Smooth muscle cell (in vitro differentiated cells): ENCODE measurements at regions not wholly inside any gene's neighbourhood (a gene's known extent, or its start where the extent isn't known, plus 50 kb on each side); places are given as distances from the start of the nearest gene placed in this dataset.

Experiments used
- DNase-seq: peaks from one replicate; lab custom pipeline; 2025; ENCODE audit not compliant: unreplicated experiment; lab: John Stamatoyannopoulos, UW
- H2AFZ ChIP-seq: fragments of 200-600 bp; sonication (generic); 2 replicates; pipeline ENCODE4 v1.6.0; 2016; ENCODE audit warnings: antibody characterized with exemption, low read depth, mild to moderate bottlenecking
- H3F3A ChIP-seq: fragments of 200-600 bp; sonication (generic); 2 replicates; pipeline ENCODE4 v1.6.0; 2017; ENCODE audit warnings: antibody characterized with exemption, low read depth
- H3K27ac ChIP-seq: fragments of 200-600 bp; sonication (generic); 2 replicates; pipeline ENCODE4 v1.5.1; 2016; ENCODE audit warnings: low read depth, mild to moderate bottlenecking
- H3K27me3 ChIP-seq: fragments of 200-600 bp; sonication (generic); 2 replicates; pipeline ENCODE4 v1.6.1; 2016; ENCODE audit warnings: low read depth, mild to moderate bottlenecking
- H3K36me3 ChIP-seq: fragments of 200-600 bp; sonication (generic); 2 replicates; pipeline ENCODE4 v1.5.1; 2016; ENCODE audit warnings: low read depth
- H3K4me1 ChIP-seq: fragments of 200-600 bp; sonication (generic); 2 replicates; pipeline ENCODE4 v1.5.1; 2016; ENCODE audit warnings: low read depth
- H3K4me2 ChIP-seq: fragments of 200-600 bp; sonication (generic); 2 replicates; pipeline ENCODE4 v1.6.0; 2016; ENCODE audit warnings: mild to moderate bottlenecking
- H3K4me3 ChIP-seq: fragments of 200-600 bp; sonication (generic); 2 replicates; pipeline ENCODE4 v1.5.1; 2016; ENCODE audit warnings: mild to moderate bottlenecking
- H3K79me2 ChIP-seq: fragments of 200-600 bp; sonication (generic); 2 replicates; pipeline ENCODE4 v1.6.0; 2016; ENCODE audit warnings: low read depth, mild to moderate bottlenecking
- H3K9ac ChIP-seq: fragments of 200-600 bp; sonication (generic); 2 replicates; pipeline ENCODE4 v1.6.0; 2016; ENCODE audit warnings: low read depth
- H3K9me3 ChIP-seq: fragments of 200-600 bp; sonication (generic); replicated peaks from 2 replicates; pipeline ENCODE4 v1.5.1; 2016; ENCODE audit warnings: low read depth
- H4K20me1 ChIP-seq: fragments of 200-600 bp; sonication (generic); 2 replicates; pipeline ENCODE4 v1.6.0; 2016; ENCODE audit warnings: low read depth
- WGBS: methylation state at CpG from one replicate; pipeline ENCODE4 v1.1.7; 2016; ENCODE audit warnings: low lambda C conversion rate; 5-methylcytosine and 5-hydroxymethylcytosine counted together
- TF ChIP-seq, protein P1 (sequence below): fragments of 200-600 bp; sonication (generic); IDR thresholded peaks from 2 replicates; pipeline ENCODE4 v1.5.1; 2017; ENCODE audit warnings: borderline replicate concordance, mild to moderate bottlenecking, antibody characterized with exemption; ENCODE audit not compliant: insufficient read depth, poor library complexity, severe bottlenecking

DNA sequence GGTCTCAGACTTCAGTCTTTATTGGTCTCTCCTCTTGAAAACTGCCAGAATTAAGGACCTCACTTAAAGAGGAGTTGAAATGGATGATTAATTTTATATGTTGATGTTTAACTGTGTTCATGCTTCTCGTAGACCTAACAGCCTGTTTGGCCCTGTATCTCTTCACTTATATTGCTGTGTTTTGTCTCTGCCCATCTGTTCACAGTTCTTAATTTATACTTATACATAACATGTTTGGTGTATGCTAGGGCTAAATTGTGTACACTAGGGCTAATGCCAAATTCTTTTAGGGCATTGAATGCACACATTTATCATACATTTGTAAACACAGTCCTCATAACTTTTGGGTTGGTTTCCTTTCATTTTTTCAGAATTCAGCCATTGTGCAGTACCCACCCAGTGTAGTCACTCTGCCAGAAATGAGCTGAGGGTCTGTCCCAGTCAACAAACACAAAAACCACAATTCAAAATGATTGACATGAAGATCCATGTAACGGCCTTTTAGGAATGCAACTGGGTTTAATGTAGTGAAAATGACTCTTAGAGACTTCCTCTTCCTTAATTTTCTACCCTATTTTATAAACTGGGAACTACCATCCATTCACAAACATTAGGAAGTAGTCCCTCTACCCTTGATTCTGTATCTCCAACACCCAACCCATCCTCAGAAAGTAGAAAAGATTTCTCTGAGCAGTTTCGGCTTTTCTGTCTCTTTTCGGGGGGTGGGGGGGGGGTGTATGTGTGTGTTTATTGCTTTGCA lies 668.8 kb upstream of the KLF4 start:
- no peak overlapping the region for H3K27ac ChIP-seq
- H3K36me3 ChIP-seq: no peaks in the 10 kb centered on the region
- peaks cover 6% of the 10 kb centered on the region for H3K4me1 ChIP-seq
- no peaks in the 10 kb centered on the region for H4K20me1 ChIP-seq
- peaks cover 5% of the 10 kb centered on the region for H3F3A ChIP-seq
- no peaks in the 10 kb centered on the region for H3K9me3 ChIP-seq
- H3K9ac ChIP-seq: no peak overlapping the region
- H3K79me2 ChIP-seq: no peaks in the 10 kb centered on the region
- no peaks in the 10 kb centered on the region for H3K27me3 ChIP-seq
- TF ChIP-seq, protein P1, sequence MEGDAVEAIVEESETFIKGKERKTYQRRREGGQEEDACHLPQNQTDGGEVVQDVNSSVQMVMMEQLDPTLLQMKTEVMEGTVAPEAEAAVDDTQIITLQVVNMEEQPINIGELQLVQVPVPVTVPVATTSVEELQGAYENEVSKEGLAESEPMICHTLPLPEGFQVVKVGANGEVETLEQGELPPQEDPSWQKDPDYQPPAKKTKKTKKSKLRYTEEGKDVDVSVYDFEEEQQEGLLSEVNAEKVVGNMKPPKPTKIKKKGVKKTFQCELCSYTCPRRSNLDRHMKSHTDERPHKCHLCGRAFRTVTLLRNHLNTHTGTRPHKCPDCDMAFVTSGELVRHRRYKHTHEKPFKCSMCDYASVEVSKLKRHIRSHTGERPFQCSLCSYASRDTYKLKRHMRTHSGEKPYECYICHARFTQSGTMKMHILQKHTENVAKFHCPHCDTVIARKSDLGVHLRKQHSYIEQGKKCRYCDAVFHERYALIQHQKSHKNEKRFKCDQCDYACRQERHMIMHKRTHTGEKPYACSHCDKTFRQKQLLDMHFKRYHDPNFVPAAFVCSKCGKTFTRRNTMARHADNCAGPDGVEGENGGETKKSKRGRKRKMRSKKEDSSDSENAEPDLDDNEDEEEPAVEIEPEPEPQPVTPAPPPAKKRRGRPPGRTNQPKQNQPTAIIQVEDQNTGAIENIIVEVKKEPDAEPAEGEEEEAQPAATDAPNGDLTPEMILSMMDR: no peak
- H2AFZ ChIP-seq: no peak overlapping the region
- H3K4me2 ChIP-seq: no peak overlapping the region
- no peak for DNase-seq
- WGBS: 87% methylated on average over 4 of the region's 4 CpGs
- H3K4me3 ChIP-seq: no peak overlapping the region

DNA sequence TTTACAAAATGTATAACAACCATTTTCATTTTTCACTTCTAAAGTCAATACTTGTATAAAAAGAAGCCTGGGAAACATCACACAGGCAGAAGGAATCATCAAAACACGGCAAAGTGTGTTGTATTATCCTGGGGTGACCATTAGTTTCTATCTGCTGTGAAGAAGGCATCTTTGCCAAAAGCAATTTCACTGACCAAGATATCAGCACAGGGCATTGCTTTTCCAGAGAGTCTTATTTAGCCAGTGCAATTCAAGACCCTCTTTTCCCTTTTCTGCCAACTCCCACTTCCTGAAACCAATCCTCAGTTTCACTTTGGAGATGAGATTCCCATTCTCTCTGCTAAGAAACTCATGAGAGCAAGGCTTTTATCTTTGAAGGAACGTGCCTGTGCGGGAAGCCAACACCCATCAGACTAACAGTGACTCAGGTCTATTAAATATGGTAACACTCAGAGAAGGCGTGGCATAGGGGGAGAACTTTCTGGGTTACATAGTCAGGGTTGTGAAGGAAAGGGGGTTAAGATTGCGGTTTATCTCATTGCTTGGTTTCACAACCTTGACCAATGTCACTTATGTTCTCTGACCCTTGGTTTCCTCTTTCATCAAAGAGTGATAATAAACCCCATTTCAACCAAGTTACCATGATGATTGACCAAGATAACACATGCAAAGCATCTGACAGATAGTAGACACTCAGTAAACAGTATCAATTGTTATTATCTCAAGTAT lies 666.9 kb upstream of the KLF4 start:
- WGBS: 65% methylated on average over 5 of the region's 5 CpGs
- H3K27ac ChIP-seq: no peak overlapping the region
- H3K4me3 ChIP-seq: no peak overlapping the region
- DNase-seq: no peak
- H3K27me3 ChIP-seq: no peaks in the 10 kb centered on the region
- H3K79me2 ChIP-seq: no peaks in the 10 kb centered on the region
- no peaks in the 10 kb centered on the region for H3F3A ChIP-seq
- no peak overlapping the region for H2AFZ ChIP-seq
- H3K9ac ChIP-seq: no peak overlapping the region
- no peaks in the 10 kb centered on the region for H3K9me3 ChIP-seq
- no peaks in the 10 kb centered on the region for H4K20me1 ChIP-seq
- H3K4me2 ChIP-seq: no peak overlapping the region
- TF ChIP-seq, protein P1: no peak
- no peaks in the 10 kb centered on the region for H3K4me1 ChIP-seq
- H3K36me3 ChIP-seq: no peaks in the 10 kb centered on the region

DNA sequence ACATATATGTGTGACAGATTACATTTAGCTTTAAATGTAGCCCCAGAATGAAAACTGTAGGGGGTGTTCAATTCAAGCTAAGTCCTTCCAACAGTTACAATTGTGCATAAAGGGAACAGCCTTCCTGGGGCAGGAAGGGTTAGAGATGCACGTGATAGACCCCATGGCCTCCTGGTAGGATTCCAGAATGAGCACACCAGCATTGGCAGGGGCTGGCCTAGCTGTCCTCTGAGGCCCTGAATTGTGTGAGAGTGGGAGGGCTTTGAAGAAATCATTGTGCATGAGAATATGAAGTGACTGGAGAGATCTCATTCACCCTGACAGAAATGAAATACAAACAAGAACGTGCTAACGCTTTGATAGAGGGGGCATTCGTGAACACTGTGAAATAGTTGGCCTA lies 663.8 kb upstream of the KLF4 start:
- Histone ChIP-seq H3K4me3 (no peak overlapping the region), H3K9me3 (no peaks in the 10 kb centered on the region), H3K4me2 (no peak overlapping the region), H3K27ac (no peak overlapping the region), H3K79me2 (no peaks in the 10 kb centered on the region), H3K9ac (no peak overlapping the region), H4K20me1 (no peaks in the 10 kb centered on the region), H3K27me3 (no peaks in the 10 kb centered on the region), H3K4me1 (no peaks in the 10 kb centered on the region), H3K36me3 (no peaks in the 10 kb centered on the region), H3F3A (no peaks in the 10 kb centered on the region), H2AFZ (no peak overlapping the region)
- TF ChIP-seq, protein P1: no peak
- no peak for DNase-seq
- WGBS: 91% methylated on average over 4 of the region's 4 CpGs
